Bone marrow (tissue), 2 donors: ENCODE measurements at regions not wholly inside any gene's neighbourhood (a gene's known extent, or its start where the extent isn't known, plus 50 kb on each side); places are given as distances from the start of the nearest gene placed in this dataset.
"Not testable (repeated sequence)": the region's sequence is repeated elsewhere in the genome, so short reads cannot be mapped to it uniquely, and the experiment has no call there.

Experiments used
- DNase-seq, 2 donors: peaks; one replicate each; lab custom pipeline; 2025; lab: John Stamatoyannopoulos, UW

DNA sequence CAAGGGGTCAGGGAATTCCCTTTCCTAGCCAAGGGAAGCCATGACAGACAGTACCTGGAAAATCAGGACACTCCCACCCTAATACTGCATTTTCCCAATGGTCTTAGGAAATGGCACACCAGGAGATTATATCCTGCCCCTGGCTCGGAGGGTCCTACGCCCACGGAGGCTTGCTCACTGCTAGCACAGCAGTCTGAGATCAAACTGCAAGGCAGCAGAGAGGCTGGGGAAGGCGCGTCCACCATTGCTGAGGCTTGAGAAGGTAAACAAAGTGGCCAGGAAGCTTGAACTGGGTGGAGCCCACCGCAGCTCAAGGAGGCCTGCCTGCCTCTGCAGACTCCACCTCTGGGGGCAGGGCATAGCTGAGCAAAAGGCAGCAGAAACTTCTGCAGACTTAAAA is 207.1 kb upstream of the OBI1 start:
- not testable (repeated sequence) for DNase-seq

DNA sequence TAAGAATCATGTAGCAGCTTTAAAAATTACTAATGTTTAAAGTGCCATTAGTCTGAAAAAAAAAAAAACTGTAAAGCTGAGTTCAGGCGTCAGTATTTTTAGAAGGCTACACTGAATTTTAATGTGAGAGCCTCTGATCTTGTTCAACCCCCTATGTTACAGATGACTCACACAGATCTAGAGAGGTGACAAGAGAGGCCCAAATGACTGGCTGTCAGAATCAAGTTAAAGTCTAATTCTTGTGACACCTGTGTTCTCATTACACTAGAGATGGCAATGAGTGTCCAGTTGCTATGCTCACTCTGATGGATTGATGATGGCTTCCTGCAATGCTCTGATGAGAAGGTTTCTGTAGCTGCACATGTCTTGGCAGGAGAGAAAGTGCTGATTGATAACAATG is 203.5 kb upstream of the OBI1 start:
- DNase-seq: no peak

DNA sequence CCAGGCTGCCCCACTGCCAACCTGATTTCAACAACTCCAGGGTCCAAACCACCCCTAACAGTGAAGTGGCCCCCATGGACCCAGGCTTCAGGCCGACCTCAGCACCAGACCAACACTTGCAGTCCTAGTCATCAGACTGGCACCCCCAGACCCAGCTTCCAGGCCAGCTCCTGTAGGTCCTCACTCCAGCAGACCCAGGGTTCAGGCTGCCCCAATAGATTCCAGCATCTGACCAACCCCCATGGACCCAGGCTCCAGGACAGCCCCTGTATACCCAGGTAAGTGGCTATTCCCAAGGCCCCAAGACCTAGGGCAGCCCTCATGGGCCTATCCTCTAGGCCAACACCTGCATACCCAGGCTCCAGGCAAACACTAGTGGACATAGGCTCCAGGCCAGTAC is 193.8 kb upstream of the OBI1 start:
- DNase-seq: no peak

DNA sequence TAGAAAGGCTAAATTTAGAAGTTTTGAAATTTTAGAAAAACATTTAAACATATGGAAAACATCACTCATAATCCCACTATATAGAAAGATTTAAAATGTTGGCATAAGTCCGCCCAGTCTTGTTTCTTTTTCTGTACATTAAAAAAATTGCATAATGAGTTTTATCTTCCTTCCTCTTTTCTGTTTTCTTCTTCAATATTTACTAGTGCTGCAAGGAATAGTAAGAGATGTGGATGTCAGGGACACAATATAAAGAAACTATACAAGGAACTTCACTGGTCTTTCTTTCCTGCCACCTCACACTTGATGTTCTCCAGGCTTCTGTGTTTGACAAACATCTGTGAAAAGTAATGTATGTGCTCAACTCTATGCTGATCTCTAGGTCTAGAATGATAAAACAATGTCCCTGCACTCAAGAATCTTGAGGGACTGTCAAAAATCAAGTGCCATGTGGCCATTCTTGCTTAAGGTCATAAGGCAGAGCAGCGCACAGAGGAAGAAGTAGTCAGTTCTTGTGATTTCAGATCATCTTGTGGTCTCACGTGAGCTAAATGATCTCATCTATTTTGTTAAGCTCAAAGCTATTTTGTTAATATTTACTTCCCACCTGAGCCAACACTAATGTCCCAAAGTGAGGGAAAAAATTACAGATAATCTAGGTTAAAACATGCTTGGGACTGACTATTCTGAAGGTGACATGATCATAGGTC is 186.9 kb upstream of the OBI1 start:
- DNase-seq: no peak

DNA sequence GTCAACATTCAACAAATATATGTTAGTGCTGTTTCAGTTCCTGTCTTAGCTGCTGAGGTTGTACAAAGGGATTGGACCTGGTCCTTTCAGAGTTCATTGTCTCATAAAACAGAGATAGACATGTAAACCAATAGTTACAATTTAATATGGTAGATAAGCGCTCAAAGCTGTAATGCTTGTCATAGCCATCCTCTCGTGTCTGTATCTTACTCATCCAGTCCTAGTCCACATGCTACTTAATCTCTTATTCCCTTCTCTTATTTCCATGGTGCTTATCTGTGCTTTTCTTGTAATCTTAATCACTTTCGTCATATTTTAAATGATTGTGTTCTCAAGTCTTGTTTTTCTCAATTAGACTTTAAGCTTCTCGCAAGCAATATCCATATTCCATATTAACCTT is 185.2 kb upstream of the OBI1 start:
- no peak for DNase-seq

DNA sequence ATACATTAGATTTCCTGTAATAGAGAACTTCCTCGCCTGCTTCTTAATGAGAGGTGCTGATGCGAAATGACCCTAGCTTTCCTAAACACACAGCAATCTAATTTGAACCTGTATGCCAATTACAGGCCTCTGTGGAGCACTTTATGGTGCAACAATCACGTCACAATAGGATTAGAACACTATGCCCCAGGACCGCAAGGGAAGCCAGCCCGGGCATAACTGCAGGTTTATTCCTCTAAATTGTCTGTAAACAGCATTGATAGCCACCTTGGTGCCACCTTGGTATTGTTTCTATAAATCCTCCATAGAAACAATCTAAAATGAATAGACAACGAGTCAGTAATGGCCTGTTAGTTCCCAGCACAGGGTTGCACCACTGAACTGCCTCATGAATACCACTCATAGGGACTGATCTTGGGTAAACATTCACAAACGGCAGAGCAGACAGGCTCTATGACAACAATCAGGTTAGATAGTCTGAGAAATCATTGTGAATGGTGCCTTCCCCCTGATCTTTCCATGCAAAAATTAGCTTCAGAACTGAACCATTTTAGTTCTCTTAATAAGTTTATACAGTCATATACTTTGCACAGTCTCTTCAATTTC is 182.5 kb upstream of the OBI1 start:
- DNase-seq: no peak

DNA sequence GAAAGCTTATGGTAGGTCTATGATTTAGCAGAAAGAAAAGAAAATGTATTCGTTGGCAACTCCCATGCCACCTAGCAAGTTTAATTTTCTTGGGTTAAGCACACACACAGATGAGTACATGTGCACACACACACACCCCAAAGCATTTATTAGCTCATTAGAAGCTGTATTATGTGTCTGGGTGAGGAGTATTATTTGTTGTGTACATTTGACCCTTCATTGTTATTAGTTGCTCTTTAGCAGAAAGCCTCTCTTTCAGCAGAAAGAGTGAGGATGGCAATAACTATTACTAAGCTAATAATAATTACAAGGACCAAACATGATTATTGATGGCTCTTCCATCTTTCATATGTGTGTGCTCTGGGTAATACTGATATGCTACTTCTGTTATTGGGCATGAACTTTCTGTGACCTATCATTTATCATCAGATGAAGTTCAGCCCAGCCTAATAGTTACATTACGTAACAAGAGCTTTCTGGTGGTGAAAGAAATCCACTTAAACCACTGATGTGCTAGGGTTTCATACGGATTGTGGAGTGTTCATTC is 177.4 kb upstream of the OBI1 start:
- DNase-seq: no peak

DNA sequence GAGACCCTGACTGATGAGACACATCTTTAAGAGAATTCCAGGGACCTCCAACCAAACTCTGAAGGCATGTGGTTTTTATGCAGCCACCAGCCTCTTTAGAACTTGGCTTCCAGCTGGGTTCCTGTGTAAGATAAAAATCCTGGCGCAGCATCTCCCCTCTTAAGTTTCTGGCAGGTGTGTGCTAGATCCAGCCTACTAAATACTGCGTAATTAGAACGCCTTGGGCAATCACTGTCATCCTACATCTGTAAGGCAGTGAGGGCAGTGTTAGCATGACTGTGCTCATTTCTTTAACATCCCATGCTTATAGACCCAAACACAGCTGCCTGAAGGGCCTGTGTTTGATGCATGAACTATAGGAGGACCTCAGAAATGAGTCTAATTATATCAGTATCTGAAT is 173.5 kb upstream of the OBI1 start:
- DNase-seq: no peak

DNA sequence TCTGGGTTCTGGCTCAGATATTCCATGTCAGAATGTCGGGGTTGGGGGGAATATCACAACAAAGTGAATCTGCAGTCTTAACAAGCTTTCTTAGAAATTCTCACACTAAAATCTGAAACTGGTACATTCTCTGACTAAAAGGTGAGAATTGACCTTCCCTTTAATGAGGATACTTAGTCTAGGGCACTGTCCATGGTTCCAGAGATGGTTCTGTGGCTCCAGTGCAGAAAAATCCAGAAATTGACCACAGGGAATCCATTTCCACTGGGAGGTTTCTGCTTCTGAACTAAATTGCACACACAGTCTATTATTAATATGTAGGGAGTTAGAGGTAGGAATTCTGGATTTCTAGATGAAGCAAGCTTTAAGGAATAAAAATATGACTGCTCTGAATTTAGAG is 171.6 kb upstream of the OBI1 start:
- no peak for DNase-seq

DNA sequence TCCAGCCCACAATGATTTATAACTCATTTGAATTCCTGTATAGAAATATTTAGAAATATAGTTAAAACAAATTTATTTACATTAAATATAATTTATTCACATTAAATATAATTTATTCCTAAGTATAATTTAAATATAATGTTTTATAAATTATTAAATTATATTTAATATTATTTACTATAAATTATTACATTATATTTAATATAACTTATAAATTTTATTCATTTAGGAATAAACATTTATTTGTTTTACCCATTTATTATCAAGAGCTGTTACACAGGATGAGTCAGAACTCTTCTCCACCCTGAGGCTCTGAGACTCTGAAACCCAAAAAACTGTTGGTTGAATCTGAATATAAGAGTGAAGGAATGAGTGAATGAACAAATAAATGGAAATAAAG is 170.9 kb upstream of the OBI1 start:
- no peak for DNase-seq

DNA sequence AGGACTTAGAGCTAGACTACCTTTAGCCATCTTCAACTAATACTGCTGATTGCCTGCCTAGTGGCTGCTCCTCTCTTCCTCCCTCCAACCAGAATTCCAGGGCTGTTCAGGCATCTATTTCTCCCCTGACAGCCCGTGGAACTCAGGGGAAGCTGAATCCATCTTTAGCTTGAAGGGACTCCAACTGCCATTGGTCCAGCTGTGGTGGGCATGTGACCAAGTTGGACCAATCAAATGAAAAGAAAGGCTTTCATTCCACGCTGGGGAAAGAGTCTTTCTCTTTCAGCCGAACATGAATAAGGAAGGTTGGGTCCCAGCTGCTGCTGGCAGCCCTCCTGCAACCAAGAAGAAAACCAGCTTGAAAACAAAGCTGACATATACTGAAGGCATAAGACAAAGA is 168.5 kb upstream of the OBI1 start:
- DNase-seq: no peak

DNA sequence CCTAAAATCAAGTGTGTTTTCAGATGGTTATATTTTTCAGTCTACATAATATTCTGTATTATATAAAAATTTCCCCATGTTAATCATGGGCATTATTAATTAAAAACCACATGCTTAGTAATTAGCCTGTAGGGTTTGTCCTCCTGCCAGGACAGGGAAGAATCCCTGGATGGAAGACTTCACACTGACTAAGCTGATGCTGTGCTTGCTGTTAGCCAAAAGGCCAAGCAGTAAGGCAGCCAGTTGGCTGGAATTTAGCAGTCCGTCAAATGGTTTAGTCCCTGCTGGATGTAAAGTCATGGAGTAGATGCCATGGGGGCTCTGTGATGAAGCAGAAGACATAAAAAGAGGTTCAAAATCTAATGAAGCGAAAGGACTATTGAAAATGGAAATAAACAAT is 168.0 kb upstream of the OBI1 start:
- DNase-seq: no peak

DNA sequence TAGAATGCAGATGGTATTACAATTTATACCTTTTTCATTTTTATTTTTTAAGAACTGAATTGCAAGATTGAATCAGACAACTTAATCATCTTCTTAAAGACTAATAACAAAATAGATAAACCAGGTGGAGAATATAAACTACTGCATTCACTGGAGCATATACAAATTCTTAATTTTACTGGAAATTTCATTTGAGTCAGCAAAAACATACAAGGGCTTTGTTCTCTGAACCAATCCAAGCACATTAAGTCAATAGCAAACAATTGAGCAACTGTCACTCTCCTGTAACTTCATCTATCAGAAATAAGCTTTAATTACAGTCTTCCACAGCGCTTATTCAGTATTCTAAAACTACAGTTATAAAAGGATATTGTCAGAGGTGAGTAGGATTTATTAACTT is 167.4 kb upstream of the OBI1 start:
- DNase-seq: no peak

DNA sequence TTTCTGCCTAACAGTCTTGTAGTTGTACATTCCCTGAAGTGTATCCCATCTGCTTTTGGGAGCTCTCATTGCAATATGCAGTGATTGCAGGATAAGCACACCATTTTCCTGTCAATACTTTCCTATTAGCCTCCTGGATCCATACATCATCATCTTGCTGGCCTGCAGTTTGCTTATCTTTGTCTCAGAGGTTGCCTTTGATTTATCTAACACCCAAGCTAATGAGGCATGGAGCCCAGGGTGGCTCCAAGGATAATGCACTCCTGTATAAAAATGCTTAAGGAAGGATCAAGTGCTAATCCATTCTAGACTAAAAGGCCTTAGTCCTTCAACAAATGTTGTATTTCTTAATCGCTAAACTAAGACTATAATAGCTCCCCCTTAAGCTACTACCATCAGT is 161.6 kb upstream of the OBI1 start:
- DNase-seq: no peak

DNA sequence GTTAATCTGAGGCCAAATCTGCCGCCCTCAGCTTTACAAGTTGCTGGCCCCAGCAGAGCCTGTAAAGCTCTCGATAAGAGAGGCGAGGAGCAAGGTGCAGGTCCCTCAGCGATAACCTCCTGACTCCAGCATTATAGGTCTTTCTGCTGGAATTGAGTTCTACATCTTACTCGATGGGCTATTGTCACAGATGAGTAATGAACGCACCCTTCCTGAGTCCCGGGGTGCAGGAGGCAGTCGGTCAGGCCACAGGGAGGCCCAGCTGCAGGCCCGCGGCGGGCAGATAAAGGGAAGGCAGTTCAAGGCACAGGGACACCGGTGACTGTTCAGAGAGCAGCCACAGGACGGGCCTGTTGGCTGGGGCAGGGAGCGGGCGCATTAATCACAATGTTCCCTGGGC is 157.6 kb upstream of the OBI1 start:
- DNase-seq: no peak

DNA sequence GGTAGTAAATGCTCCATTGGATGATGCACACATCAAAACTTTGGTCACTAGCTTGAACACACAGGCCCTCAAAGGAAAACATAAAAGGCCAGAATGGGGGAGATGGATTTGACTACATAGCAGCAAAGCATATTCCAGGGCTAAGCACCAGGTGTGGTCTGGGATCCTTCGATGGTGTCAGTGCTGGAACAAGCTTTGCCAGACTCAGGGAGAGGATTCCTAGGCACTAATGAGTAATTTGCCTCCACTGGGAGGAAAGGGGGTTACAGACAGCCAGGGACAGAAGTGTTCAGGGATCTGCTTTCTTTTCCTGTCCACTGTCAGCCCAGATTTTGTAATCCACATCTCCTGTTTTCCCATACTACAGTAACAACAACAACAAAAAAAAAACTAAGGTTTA is 157.2 kb upstream of the OBI1 start:
- no peak for DNase-seq

DNA sequence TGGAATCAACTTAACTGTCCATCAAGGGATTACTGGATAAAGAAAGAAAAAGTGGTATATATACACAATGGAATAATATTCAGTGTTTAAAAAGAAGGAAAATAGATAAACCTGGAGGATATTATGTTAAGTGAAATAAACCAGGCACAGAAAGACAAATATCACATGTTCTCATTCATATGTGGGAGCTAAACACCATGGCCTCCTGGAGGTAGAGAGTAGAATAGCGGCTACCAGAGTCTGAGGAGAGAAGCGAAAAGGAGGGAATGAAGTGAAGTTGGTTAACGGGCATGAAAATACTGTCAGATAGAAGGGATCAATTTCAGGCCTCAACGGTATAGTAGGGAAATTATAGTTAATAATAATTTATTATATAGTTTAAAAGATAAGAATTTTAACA is 147.5 kb upstream of the OBI1 start:
- DNase-seq: no peak

DNA sequence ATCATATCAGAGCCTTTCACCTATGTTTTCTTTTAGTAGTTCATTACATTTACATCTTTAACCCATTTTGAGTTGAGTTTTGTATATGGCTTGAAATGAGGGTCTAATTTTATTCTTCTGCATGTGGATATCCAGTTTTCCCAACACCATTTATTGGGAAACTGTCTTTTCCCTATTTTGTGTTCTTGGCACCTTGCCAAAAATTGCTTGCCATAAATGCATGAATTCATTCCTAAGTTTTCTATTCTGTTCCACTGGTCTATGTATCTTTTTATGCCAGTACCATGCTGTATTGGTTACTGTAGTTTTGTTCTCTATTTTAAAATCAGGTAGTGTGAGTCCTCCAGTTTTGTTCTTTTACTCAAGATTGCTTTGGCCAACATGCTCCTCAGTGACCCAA is 144.0 kb upstream of the OBI1 start:
- no peak for DNase-seq

DNA sequence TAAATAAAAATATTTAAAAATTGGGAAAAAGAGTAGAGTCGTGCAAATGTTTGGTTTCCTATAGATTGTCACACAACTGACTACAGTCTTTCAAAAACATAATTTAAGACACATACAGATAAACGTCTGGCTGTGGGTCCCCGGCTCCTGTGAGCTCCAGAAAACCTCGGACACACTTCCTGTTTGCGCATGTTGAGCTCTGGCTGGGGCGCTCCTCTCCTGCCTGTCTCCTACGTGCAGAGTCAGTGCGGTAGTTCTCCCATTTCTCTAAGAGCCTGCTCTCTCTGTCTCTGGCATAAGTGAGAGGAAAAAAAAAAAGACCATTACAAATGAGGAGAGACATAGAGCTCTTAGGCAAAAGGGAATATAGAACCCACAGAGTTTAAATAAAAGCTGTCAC is 128.2 kb upstream of the OBI1 start:
- no peak for DNase-seq

DNA sequence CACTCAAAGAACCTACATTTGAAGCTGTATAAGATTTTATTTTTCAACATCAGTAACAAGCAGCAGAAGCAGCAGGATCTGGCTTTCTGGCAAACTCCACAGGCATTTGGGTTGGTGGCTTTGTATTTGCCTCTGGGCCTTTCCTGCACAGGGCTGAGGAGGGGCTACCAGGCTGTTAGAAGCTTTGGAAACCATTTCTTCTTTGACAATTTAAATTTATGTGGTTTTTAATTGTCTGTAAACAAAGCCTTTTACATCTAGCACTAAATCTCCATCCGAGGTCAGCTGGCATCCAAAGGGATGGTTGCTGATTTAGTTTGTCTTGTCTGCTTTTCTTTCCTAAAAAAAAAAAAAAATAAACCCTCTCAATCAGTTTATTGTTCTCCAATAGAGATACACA is 127.5 kb upstream of the OBI1 start:
- DNase-seq: no peak

DNA sequence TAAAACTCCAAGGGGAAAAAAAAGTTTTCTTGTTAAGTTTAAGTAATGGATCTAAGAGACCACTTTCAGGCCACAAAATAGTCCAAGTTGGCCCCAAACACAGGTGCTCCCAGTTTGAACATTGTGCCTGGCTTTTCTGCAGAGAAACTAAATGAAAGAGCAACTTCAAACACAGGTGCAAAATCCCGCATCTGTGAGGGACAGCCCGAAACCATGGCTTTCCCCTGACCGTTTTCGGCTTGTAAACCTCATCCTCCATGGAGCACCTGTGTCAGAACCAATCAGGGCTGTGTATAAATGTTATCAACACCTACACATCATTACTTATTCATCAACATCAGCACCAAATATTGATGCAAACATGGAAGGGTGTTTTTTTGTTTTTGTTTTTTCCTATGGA is 126.8 kb upstream of the OBI1 start:
- DNase-seq: no peak

DNA sequence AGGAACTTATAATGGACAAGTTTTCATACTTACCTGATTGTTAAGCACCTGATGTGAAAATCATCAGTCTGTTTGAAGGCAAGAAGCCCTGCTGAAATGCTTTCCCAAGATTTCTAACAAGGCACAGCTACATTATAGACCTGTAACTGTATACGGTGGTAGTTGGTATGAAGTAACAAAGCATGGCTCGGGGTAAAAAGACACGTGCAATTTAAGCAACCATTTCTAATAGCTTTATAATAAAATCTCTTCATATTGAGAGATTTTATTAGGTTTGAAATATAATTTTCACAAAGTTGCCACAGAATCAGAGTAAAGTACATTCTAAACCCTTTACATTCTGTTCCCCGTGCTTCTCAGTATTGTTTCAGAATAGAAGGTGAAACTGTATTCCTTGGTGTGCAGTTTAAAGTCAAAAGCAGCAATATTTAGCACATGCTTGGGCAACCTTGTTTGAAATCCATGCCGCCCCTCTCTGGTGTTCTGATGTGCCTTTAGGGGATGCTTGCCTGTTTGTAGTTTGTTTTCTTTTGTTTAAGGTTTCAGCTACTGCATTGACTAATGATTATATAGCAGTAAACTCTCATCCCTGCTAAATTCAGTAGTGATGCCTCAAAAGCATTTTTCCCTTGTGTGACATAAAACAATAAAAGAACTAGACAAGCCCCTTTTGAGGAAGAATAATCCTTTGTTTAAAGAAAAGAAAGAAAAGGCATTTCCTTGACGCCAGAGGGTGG is 125.2 kb upstream of the OBI1 start:
- DNase-seq: no peak

DNA sequence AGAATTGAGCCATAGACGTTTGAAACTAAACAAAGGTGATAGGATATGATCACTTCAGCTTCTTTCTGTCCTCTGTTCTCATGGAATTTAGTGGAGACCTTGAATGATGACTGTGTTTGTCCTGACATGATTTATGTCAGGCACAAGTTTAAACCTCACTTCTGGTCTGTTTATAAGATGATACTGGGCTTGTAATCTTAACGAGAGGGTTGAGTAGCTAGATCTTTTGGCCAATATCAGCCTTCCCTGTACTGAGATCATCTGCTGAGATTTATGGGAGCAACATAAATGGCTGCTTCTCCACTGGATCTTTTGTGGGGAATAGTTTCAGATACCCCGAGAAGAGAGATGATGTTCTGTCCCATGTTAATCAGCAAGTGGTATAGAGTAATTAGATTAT is 121.8 kb upstream of the OBI1 start:
- no peak for DNase-seq
